SU-DHL-6 (cell line): ENCODE measurements at regions not wholly inside any gene's neighbourhood (a gene's known extent, or its start where the extent isn't known, plus 50 kb on each side); places are given as distances from the start of the nearest gene placed in this dataset.

ENCODE experiments used
- CTCF ChIP-seq: fragments of 200-600 bp; sonication (generic); IDR thresholded peaks from one replicate; pipeline ENCODE4 v1.5.1; 2017; ENCODE audit warnings: antibody characterized with exemption, mild to moderate bottlenecking, low read length, moderate library complexity; ENCODE audit not compliant: insufficient read depth, poor library complexity, severe bottlenecking
- EZH2phosphoT487 ChIP-seq: fragments of 200-600 bp; sonication (generic), shearing (Covaris generic); conservative IDR thresholded peaks from 2 replicates; pipeline ENCODE4 v1.6.1; 2018; ENCODE audit warnings: mild to moderate bottlenecking, antibody characterized with exemption, low read length, moderate library complexity, mixed read lengths

- TF ChIP-seq CTCF (no peak), EZH2phosphoT487 (no peak)
Observed at GRCh38 chr19:33900817-33901216, 104.1 kb downstream of the KCTD15 start.
